HG02970 (cell line): ENCODE measurements at regions not wholly inside any gene's neighbourhood (a gene's known extent, or its start where the extent isn't known, plus 50 kb on each side); places are given as distances from the start of the nearest gene placed in this dataset.

ENCODE experiments used
- ATAC-seq: cut with Tn5 transposase; IDR thresholded peaks from one replicate; pipeline ENCODE4 v1.9.1; 2021; ENCODE audit warnings: mild to moderate bottlenecking, moderate library complexity, moderate number of reproducible peaks; ENCODE audit not compliant: unreplicated experiment, low FRiP score

- ATAC-seq, result no peak
These were observed 56.4 kb upstream of the SPOCK3 start for GRCh38 chr4:167290678-167291077.

DNA sequence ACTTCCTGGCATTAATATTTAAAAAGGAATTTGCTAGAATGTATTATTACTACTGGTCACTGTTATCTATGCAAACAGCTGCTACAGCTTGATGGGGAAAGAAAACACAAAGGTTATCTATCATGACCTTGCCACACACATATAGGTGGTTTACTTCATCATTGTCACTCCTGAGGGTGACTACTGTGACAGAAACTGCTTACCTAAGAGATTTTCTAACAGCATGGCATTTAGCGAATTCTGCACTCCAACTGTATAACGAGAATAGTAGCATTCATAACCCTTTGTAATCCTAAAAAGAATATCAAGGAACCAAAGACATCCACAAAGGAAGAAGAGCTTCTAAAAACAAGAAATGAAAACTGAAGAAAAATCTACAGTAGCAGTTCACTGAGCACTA, 74.6 kb upstream of the SPOCK3 start:
- no peak for ATAC-seq

DNA sequence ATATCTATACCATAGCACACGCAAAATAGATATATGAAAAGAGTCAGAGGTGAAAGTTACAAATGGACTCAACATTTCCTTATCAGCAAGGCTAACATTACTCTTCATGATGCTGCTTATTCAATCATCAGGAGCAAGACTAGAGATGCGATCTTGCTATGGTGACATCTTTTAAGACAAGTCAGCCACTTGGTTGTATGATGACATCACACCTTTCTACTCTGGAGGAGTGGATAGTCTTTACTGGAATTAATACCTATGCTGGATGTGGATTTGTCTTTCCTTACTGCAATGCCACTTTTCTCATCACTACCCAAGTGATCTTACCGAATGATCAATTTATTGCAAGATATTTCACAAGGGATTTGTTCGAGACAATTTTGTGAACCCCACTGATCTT, 87.0 kb upstream of the SPOCK3 start:
- no peak for ATAC-seq

GRCh38 chr4:167339781-167340180, 105.5 kb upstream of the SPOCK3 start:
- no peak for ATAC-seq

GRCh38 chr4:167359711-167360110, 125.4 kb upstream of the SPOCK3 start:
- no peak for ATAC-seq

DNA sequence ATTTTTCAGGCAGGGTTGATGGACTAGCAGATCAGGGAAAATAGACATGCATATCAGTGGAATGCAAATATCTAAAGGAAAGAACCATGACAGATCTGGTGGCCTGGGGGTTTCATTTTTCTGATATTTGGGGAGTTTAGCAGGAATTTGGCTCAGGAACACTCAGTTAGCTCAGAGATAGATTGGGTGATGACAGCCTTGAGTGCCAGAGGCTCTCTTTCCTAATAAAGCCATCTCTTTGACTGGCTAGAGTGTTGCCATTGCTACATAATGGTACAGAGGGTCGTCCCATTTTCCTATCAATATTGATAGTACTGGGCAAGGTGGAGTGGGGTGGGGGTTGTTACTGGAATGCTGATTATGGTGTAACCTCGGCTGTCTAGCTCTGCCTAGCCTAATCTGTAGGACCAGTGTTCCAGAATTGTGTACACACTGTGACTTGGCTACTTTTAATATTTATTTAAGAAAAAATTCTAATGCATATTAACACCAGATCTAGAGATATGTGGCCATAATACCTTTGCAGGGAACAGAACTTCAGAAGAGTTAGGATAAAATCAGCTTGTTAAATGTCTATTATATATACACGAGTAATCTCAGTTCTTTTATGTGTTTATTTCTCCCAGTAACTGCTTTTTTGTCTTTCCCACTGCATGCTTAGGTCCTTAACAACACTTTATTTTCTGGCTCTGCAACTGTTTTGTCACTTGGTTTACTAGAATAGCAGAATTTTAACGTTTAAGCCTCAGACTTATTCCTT, 145.0 kb upstream of the SPOCK3 start:
- ATAC-seq, result no peak

- no peak for ATAC-seq
These were observed 146.7 kb upstream of the SPOCK3 start for GRCh38 chr4:167380964-167381363.

DNA sequence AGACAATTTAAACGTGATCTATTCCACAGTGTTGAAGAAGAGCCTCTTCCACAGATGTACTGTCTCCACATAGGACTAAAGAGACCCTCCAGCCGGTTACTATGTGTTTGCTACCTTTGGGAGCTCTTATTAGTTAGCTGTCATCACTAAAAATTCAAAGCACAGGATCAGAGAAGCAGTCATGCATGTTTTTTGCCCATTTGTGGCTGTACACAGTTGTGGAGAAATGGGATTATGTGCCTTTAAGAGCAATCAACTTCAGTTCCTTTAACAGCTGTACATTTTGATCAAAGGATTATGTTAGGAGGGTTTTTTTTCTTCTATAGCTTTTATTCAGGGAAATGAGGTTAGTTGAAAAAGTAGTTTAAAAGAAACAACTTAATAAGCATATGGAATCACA, 149.0 kb upstream of the SPOCK3 start:
- no peak for ATAC-seq

- no peak for ATAC-seq
These were observed 163.3 kb upstream of the SPOCK3 start for GRCh38 chr4:167397586-167397985.

- ATAC-seq, result no peak
These were observed 164.9 kb upstream of the SPOCK3 start for GRCh38 chr4:167399201-167399600.

GRCh38 chr4:167406181-167406580, 171.9 kb upstream of the SPOCK3 start:
- ATAC-seq, result no peak

DNA sequence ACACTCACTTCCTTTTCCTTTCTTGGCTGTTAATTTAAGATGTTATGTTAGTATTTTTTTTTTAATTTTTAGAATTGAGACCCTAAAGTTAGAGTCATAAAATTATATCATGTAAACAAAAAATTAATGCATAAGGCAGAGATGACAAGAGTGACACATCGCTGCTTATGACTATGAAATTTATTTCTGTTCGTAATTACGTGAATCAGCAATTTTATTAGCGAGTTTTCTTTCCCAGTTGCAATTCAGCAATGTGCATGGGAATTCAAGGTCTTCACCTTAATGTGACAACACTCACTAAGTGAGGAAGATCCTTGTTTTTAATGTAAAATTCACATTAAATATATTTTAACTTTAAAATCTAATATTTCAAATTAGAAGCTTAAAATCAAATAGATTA, 181.2 kb upstream of the SPOCK3 start:
- ATAC-seq, result no peak

GRCh38 chr4:167419468-167420140, 185.3 kb upstream of the SPOCK3 start:
- no peak for ATAC-seq

DNA sequence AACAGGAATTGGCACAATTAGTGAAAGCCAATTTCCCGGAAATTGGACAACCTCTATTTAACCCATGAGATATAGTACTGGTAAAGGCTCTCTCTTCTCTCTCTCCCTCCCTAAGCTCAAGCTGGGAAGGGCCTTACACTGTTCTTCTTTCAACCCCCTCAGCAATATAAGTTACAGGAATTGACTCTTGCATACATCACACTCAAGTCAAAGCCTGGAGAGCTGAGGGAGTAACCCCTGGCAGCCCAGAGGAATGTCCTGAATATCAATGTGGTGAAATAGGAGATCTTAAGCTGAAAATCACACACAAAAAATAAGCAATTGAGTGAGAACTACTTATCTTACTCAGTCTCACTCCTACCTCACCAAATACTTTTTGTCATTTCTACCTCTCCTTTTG, 186.9 kb upstream of the SPOCK3 start:
- ATAC-seq, result no peak

GRCh38 chr4:167424341-167425256, 190.3 kb upstream of the SPOCK3 start:
- no peak for ATAC-seq

- ATAC-seq, result no peak
These were observed 193.9 kb upstream of the SPOCK3 start for GRCh38 chr4:167428156-167428555.

DNA sequence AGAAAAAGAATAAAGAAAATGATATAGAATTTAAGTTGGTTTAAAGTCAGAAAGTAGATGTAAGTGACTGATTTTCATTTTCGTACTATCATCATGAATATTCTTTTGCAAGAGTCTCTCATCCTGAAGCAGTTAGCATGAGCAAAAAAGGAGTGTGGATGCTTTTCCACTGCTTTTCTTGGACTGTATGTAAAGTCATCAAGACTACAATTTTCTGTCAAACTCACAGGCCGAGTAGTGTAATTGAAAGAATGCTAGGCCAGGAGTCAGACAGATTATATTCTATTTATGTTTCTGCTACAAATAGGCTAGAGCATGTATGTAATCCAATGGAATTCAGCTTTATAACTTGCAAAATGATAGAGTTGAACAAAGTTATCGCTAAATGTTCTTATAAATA, 197.1 kb upstream of the SPOCK3 start:
- no peak for ATAC-seq

DNA sequence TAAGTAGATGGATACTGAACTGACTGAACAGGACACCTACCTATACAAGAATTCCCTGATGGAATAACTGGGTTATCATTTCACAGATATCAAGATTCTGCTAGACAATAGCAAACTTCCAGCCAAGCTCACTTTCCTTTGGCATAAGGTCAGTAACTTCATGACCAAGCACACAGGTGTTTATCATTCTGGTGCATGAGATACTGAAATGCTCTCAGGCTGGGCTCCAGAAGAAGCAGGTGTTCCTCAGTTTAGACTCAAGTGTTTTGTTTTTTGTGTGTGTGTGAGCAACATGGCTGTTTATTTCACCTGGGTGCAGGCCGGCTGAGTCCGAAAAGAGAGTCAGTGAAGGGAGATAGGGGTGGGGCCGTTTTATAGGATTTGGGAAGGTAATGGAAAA, 201.5 kb upstream of the SPOCK3 start:
- no peak for ATAC-seq

DNA sequence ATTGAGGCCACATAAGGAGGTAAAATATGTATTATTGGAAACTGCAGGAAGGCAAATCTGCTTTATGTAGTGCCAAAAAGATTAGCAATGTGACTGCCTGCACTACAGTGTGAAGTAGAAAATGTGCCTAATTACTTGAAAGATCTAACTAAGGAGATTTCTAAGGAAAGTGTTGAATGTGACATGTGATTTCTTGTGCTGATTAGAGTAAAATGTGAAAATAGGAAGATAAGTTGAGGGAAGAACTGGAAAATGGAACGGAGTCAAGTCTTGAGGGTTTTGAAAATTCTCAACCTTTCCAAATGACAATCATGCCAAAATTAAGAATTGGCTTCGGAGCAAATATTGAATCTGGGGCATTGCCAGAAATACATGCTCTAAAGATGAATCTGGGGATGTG, 209.5 kb upstream of the SPOCK3 start:
- no peak for ATAC-seq

DNA sequence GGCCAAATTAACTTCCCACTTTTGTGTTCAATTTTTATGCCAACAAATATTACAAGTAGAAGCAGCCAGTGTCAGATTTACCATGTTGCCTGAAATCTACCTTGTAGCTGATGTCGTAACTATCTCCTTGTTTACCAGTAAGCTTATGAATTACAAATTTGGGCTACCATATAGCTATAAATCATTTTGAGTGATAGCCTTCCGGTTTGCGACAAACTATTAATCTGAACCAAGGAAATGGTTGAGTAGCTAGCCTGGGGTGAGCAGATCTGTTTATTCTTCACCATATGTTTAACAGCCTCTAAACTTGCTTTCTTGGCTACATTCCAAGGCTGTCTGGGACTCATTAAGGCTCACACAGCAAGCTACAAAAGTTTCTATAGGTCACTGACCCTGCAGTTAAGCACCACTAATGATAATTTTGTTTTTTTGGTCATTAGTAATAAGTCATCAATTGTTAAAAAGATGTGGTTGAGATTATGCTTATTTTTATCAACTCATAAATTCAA, 218.7 kb upstream of the SPOCK3 start:
- ATAC-seq, result no peak

DNA sequence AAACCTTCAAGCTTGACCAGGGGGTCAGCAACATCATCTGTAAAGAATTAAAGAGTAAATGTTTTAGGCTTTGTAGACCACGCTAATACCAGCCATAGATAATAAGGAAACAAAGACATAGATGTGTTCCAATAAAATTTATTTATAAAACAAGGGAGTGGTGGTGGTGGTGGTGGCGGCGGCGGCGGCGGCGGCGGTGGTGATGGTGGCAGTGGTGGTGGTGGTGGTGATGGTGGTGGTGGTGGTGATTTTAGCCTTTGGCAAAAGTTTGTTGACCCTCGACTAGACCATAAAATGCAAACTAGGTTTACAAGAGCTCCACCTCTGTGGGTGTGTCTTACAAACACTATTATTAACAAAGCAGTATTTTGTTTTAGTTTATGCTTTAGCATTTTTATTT, 222.3 kb upstream of the SPOCK3 start:
- ATAC-seq, result no peak
